ENCODE measurements at regions not wholly inside any gene's neighbourhood (a gene's known extent, or its start where the extent isn't known, plus 50 kb on each side); places are given as distances from the start of the nearest gene placed in this dataset.

GRCh38 chr11:135046556-135046955, 634.5 kb upstream of the B3GAT1 start:
- Histone ChIP-seq H3K4me2 (ENCODE audit: low read length) (no peak overlapping the region), H3K27me3 (ENCODE audit: control insufficient read depth, insufficient read depth, low read length) (no peaks in the 10 kb centered on the region), H3K36me3 (ENCODE audit: control insufficient read depth, insufficient read depth, low read length) (no peaks in the 10 kb centered on the region), H3K27ac (no peak overlapping the region), H2AFZ (no peak overlapping the region), H3K4me1 (no peaks in the 10 kb centered on the region), H3K4me3 (ENCODE audit: low read depth, low read length) (no peak overlapping the region), H3K79me2 (no peaks in the 10 kb centered on the region), H3K9ac (no peak overlapping the region), H3K9me3 (ENCODE audit: control insufficient read depth, low read length) (no peaks in the 10 kb centered on the region)
- TF ChIP-seq CTCF (IDR thresholded peaks at IDR 0.05), result no peak

- no peaks in the 10 kb centered on the region for H3K4me1 ChIP-seq
- H3K27ac ChIP-seq, result no peak overlapping the region
- no peak for TF ChIP-seq CTCF (IDR thresholded peaks at IDR 0.05)
- H3K27me3 ChIP-seq (ENCODE audit: control insufficient read depth, insufficient read depth, low read length), result no peaks in the 10 kb centered on the region
- H3K79me2 ChIP-seq, result no peaks in the 10 kb centered on the region
- no peak overlapping the region for H3K9ac ChIP-seq
- H3K4me3 ChIP-seq (ENCODE audit: low read depth, low read length), result no peak overlapping the region
- no peak overlapping the region for H2AFZ ChIP-seq
- no peak overlapping the region for H3K4me2 ChIP-seq (ENCODE audit: low read length)
- no peaks in the 10 kb centered on the region for H3K9me3 ChIP-seq (ENCODE audit: control insufficient read depth, low read length)
- H3K36me3 ChIP-seq (ENCODE audit: control insufficient read depth, insufficient read depth, low read length), result no peaks in the 10 kb centered on the region
Observed at GRCh38 chr11:135043434-135043833, 631.4 kb upstream of the B3GAT1 start.

- Histone ChIP-seq H3K27me3 (ENCODE audit: control insufficient read depth, insufficient read depth, low read length) (no peaks in the 10 kb centered on the region), H3K4me1 (no peaks in the 10 kb centered on the region), H3K4me3 (ENCODE audit: low read depth, low read length) (no peak overlapping the region), H3K9me3 (ENCODE audit: control insufficient read depth, low read length) (no peaks in the 10 kb centered on the region), H3K27ac (no peak overlapping the region), H3K79me2 (no peaks in the 10 kb centered on the region), H3K9ac (no peak overlapping the region), H3K36me3 (ENCODE audit: control insufficient read depth, insufficient read depth, low read length) (no peaks in the 10 kb centered on the region), H3K4me2 (ENCODE audit: low read length) (no peak overlapping the region), H2AFZ (no peak overlapping the region)
- no peak for TF ChIP-seq CTCF (IDR thresholded peaks at IDR 0.05)
Observed at GRCh38 chr11:135037828-135038227, 625.8 kb upstream of the B3GAT1 start.

GRCh38 chr11:135036488-135037297, 624.7 kb upstream of the B3GAT1 start:
- H2AFZ ChIP-seq, result no peak overlapping the region

More at GRCh38 chr11:135036488-135037297, 624.7 kb upstream of the B3GAT1 start:
- no peaks in the 10 kb centered on the region for H3K9me3 ChIP-seq (ENCODE audit: control insufficient read depth, low read length)
- no peaks in the 10 kb centered on the region for H3K4me1 ChIP-seq
- no peaks in the 10 kb centered on the region for H3K79me2 ChIP-seq
- no peak overlapping the region for H3K27ac ChIP-seq
- H3K4me3 ChIP-seq (ENCODE audit: low read depth, low read length), result no peak overlapping the region
- no peak overlapping the region for H3K9ac ChIP-seq
- no peak for TF ChIP-seq CTCF (IDR thresholded peaks at IDR 0.05)
- H3K36me3 ChIP-seq (ENCODE audit: control insufficient read depth, insufficient read depth, low read length), result no peaks in the 10 kb centered on the region
- H3K27me3 ChIP-seq (ENCODE audit: control insufficient read depth, insufficient read depth, low read length), result no peaks in the 10 kb centered on the region
- H3K4me2 ChIP-seq (ENCODE audit: low read length), result no peak overlapping the region

Measured in parathyroid adenoma (tissue), 2 donors.